Fibroblast of skin of right quadriceps (primary cell): ENCODE measurements at regions not wholly inside any gene's neighbourhood (a gene's known extent, or its start where the extent isn't known, plus 50 kb on each side); places are given as distances from the start of the nearest gene placed in this dataset.
"Not testable (repeated sequence)": the region's sequence is repeated elsewhere in the genome, so short reads cannot be mapped to it uniquely, and the experiment has no call there.

Experiments
- DNase-seq: peaks from one replicate; pipeline ENCODE4 v3.0.0-alpha.2; 2013

DNA sequence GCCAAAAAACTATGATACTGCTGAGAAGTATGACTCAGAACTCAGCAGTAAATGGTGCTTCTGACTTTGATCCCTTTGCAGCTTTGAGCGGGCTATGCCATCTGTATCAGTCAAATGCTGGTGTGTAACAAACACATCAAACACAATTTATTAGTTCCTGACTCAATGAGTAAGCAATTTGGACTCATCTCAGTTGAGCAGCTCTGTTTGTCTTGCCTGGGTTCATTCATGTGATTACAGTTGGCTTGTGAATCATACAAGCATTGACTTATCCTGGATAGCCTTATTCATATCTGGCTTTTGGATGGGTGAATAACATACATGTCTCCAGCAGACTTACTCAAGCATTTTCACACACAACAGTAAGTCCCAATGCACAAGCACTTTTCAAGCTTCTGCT lies 858.8 kb downstream of the METTL15 start:
- peak; percentile 21 for DNase-seq

DNA sequence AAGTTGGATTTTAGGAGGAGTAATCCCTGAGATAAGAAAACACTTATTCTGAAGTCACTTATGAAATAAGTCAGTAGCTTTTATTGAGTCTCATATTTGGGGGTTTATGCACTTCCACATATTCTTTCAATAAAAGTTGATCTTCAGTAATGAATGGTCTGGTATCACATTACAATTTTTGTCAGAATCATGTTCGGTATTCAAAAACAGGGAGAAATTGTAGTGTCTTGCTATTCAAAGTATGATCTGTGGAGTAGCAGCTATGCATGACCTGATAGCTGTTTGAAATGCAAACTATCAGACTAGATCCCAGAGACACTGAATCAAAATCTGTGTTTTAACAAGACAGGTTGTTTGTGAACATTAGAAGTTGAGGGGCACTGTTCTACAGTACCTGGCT lies 857.6 kb downstream of the METTL15 start:
- DNase-seq, result peak; percentile 51

DNA sequence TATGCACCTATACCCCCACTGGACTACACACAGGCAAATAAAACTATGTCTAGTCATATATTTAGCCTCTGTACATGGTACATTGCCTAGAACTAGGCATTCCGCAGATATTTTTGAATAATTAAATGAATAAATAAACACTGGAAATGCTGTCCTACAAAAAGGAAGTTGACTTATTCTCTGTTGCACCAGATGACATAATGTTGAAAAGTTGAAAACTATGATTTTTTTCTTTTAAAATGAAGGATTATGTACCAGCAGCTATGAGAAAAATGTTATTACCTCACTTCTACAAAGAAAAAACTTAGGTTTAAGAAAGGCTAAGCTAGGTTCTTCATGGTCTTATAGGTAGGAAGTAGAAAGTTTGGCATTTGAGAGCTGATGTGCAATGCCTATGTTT lies 856.6 kb downstream of the METTL15 start:
- DNase-seq, result peak; percentile 48

DNA sequence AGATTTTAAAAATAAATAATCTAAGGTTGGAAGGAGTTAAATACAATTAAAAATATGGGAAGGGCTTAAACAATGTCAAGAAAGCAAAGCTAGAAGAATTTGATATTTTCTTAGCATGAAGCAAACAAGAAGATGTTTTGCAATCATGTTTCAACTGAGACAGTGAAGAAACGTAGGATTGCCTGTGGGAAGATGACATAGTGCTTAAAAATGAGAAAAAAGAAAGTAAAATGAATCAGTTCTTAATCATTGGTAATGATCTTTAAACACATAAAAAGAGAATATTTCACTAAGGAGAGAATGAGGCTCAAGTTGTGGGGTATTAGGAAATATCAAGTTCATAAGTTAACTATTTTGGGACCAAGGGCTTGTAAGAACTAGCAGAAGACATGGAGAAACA lies 855.0 kb downstream of the METTL15 start:
- peak; percentile 79 for DNase-seq

DNA sequence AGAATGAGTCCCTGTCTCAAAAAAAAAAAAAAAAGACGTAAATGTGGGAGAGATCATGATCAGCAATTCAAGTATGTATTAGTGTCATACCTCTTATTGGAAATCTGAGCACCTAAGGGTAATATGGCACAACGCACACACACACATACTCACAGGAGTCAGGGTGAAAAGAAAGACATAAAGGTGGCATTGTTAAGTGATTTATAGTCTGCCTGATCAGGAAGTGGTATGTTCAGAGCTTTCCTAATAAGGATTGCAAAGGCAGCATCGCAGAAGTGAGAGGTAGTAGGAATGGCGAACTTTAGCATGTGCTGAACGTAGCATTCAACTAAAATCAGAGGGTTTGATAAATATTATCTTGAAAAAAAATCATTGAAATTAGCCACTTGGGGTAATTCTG lies 854.3 kb downstream of the METTL15 start:
- no peak for DNase-seq

DNA sequence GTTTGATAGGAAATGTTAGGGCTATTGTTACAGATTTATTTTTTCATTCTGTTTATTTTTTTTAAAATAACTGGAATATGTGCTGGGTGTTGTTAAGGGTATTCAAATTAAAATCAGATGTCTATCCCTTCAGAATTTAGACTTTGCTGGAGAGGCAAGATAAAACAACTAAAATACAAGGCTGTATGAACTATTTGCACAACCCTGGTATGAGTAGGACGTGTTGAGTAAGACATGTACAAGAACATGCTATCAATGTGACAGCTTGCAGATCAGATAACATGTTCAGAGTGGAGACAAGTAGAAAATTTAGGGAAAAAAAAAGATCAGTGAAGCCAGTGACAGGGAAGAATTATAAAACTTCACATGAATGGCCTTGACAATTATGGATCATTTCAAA lies 853.5 kb downstream of the METTL15 start:
- peak; percentile 11 for DNase-seq

DNA sequence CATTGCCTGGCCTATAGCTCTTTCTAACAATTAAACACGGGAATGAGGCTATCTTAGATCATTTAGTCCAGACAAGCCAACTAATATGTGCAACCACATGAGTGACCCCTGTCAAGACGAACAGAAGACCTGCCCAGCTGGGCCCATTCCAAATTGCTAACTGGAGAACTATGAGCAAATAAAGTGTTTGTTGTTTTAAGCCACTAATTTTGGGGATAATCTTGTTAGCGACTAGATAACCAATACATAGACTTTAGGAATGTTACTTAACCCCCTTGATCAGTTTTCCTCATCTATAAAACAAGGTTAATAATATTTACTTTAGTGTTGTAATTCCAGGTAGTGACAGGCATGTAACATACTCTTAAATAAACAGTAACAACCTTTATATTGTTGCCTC lies 848.3 kb downstream of the METTL15 start:
- DNase-seq, result no peak

DNA sequence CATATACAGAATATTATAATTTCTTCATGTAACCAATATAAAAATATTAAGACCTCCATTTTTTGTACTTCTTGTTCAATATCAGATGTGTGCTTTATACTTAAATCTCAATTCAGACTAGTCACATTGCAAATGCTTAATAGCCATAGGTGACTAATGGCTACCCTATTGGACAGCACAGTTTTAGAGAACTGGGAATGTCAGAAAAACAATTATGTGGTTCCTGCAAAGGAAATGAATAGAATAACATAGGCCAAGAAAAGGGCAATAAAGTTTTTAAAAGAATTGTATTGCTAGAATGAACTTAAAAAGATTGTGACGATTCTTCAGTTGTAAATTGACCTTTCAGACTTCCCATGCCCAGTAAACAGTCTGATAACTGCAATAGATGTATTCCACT lies 843.0 kb downstream of the METTL15 start:
- DNase-seq, result no peak

DNA sequence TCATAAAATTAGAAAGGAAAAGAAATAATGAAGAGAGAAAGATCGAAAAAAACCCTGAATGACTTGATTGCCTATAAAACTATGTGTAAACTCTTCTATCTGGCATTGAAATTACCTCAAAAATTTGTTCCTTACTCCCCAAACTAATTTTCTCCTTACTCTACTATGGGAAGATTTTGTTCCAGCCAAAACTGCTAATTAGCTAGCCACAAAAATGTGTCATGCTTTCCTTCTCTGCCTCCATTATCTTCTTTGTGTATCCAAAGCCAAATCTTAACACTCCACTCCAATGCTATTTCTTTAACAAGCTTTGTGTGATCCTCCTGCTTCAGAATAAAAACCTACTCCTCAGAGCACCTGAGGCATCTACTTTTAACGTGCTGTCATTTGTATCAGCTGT lies 831.2 kb downstream of the METTL15 start:
- peak; percentile 26 for DNase-seq

DNA sequence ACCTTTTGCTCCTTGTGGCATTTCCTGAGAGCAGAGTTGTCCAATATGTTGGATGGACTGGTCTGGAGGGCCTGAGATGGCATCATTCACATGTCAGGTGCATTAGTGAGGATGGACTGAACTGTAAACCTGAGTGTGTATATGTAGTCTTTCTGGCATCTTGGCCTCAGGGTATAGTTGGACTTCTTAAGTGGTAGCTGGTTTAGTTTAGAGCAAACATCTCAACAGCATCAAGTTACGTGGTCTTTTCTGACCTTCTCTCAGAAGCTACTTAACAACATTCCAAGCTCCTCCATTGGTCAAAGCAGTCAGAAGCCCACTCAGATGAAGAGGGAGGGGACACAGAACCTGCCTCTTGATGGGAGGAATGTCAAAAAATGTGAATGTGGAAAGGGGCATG lies 829.9 kb downstream of the METTL15 start:
- no peak for DNase-seq

DNA sequence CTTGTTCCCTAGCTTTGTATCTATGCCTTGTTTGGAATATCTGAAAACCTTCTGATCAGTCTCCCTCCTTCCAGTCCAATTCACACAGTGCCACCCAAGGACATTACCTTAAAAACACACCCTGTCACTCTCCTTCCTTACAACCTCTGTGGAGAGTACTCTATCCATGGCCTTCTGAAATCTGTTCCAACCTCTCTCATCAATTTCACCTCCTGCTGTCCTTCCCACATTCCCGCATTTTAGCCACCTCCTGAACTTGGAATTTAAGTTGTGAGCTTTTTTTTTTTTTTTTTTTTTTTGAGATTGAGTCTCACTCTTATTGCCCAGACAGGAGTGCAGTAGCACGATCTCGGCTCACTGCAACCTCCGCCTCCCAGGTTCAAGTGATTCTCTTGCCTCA lies 824.8 kb downstream of the METTL15 start:
- no peak for DNase-seq

DNA sequence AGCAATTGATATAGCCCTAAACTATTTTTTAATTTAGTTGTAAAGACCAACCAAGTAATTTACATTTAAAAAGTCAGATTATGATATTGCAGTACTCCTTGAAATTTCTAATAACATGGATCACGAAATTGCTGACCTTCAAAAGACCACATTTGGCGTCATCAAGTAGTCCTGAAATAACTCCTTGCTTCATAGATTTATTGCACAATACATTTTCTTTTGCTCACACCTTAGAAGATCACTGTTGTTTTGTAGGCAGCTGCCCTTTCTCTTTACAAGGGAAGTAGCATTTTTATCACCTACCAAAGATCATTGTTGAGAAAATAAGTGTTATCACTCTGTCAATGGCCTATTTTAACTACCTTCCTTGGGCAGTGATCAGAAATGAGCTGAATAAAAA lies 815.8 kb downstream of the METTL15 start:
- no peak for DNase-seq

DNA sequence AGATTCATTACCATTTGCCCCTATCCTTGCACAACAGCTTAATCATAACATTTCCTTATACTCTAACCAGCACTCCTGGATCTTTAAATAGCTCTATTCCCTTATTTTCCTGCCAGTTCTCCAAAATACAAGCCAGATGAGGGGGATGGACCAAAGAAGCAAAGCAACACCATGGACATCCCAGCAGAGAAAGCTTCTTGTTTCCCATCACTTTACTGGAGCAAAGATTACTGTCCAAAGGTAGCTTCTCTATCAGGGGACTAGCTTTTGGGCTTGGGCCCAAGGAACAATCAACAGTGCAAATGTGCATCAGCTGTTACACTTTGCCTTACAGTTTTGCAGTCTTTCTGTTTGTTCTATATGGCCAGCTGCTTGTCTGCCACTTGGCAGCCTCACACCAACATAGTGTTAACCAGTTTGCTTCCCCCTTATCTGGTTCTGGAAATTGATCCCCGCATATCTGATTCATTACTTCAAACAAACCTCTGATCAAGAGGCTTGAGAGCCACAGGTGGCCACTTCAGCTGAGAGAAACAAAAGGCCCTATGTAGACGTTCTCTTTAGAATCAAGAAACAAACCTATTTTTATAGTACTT lies 814.3 kb downstream of the METTL15 start:
- DNase-seq, result no peak

DNA sequence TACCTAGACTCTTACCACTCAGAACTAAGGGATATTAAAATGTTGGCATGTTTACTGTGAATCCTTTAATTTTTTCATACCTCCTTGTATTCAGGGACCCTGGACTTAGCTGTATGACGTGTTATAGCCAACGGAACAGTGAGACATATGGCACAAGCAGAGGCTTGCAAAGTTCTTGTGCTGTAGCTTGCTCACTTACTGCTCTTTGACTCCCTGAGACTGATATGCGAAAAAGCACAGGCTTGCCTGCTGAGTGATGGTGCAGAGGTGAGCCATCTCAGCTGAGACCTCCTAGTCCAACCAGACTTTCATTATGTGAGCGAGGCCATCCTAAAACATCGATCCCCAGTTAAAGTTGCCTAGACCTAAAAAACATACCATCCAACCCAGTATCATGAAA lies 811.0 kb downstream of the METTL15 start:
- no peak for DNase-seq

DNA sequence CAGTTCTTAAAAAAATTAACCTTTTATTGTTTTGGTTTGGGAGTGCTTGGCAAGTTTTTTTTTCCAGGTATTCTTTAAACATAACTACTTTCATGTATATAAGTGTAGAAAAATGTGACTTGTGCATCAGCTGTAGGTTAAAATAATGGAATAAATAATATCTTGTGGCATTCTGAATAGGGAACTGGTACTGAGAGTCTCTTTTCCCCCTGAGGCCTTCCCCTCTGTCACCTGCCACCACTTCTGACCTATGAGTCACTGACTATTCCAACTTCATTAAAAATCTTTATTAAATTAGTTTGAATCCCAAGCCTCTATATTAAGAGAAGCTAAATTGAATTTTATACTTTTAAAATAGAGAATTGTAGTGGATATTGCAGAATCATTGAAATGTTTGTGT lies 805.7 kb downstream of the METTL15 start:
- no peak for DNase-seq

DNA sequence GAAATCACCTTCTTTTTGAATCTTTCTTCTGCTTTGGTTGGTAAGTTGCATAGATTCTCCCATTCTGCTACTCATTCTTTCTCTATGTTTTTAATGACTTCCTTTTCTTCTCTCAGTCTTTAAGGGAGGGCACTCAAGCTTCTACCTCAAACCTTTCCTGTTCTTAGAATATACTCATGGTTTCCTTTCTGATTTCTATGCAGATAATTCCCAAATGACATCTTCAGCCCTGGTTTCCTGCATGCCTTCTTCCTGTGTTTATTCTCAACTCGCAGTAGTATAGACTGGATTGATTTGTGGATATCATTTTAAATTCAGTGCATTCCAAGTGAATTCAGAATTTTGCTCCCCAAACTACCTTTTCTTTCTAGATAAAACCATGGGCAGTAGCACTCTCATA lies 803.6 kb downstream of the METTL15 start:
- no peak for DNase-seq

DNA sequence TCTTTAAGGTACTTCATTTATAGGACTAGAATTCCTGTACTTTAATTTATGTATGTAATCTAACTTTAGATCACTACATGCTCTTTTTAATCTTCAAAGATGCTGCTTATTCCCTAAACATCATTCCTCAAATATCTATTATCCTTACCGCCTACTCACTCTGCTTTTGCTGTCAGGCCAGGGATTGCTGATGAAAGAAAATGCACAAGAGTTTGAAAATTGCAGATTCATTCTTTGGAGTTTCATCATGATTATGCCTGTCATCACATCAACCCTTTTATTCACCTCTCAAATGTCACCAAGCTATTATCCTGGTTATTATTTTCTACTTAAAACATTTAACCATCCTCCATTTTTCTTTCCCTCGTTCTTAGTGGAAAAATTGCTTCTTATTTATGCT lies 802.7 kb downstream of the METTL15 start:
- peak; percentile 22 for DNase-seq

DNA sequence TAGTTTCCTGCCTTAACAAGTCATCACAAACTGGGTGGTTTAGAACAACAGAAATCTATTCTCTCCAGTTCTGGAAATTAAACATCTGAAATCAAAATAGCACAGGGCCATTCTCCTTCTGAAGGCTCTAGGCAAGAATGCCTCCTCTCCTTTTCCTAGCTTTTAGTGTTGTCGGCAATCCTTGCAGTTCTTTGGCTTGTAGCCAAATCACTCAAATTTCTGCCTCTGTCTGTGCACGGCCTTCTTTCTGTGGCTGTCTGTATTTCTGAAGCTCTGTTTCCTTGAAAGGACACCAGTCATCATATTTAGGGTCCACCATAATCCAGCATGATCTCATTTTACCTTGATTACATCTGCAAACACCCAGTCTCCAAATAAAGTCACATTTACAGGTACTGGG lies 795.5 kb downstream of the METTL15 start:
- no peak for DNase-seq

DNA sequence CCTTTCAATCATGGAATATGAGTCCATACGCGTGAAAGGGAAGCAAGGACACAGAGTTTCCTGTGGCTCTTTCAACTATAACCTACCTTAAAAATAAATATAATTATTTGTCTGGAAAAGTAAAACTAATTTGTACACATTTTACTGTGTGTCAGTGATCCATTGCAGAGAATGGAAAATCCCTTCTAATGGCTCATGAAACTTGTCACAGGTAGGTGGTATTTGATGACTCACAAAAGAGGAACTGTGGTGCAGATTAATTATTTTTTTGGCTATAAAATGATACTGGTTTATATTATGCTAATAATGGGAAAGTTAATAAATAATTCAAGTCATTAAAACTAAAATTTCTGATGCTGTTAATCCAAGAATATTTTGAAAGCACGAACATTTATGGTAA lies 792.2 kb downstream of the METTL15 start:
- DNase-seq, result no peak

DNA sequence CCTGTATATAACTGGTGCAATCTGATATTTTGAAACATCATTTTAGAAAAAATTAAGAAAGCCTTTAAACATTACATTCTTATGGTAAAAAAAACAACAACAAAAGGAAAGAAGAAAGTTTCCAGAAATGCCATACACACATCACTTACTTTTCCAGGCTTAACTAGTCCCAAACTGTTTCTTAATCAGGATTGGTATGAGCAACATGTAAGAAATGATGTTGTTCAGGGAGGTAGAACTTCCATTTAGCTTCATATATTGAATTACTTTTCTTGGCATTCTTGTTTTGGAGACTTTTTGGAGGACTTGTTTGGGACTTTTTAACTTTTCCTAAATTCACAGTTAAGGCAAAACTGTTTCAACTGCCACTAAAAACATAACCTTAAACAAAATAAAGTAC lies 791.5 kb downstream of the METTL15 start:
- no peak for DNase-seq

DNA sequence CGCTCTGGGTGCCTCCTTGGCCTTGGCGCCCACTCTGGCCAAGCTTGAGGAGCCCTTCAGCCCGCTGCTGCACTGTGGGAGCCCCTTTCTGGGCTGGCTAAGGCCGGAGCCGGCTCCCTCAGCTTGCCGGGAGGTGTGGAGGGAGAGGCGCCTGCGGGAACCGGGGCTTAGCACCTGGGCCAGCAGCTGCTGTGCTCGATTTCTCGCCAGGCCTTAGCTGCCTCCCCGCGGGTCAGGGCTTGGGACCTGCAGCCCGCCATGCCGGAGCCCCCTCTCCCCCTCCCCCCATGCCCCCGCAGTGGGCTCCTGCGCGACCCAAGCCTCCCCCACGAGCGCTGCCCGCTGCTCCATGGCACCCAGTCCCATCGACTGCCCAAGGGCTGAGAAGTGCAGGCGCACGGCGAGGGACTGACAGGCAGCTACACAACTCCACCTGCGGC lies 782.4 kb downstream of the METTL15 start:
- DNase-seq, result not testable (repeated sequence)

DNA sequence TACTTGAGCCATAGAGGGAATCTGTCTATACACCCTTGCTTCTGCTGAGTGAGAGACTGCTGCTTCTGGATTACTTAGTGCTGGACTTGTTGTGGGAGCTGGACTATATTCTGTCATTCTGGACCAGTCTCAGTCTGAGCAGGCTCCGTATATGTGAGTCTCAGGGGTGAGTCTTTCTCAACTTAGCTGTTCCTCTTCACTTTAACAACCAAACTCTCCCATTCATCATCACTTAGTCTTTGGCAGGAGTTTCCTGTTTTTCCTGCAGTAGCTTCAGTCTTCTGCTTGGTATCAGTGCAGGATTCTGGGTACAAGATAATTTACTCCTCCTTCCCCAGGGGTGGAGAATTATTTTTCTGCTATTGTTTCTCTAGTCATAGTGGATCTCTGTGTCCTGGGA lies 779.5 kb downstream of the METTL15 start:
- no peak for DNase-seq

DNA sequence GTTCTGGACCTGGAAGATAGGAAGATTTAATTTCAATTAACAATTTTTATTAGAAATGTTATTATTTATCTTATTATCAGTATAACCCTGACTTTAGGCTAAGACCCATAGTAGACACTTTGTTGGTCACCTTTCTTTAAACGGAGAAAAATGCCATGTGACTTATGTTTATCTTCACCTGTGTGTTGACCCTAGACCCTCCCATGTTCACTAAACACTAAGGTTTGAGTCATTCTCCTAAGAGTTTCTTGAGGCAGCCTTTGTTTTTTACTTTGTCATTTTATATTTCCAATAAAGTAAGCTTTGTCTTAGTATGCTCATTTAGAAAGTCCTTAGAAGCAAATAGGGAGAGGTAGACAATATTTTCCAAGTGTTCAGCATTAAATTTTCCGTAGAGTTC lies 771.7 kb downstream of the METTL15 start:
- DNase-seq, result no peak

DNA sequence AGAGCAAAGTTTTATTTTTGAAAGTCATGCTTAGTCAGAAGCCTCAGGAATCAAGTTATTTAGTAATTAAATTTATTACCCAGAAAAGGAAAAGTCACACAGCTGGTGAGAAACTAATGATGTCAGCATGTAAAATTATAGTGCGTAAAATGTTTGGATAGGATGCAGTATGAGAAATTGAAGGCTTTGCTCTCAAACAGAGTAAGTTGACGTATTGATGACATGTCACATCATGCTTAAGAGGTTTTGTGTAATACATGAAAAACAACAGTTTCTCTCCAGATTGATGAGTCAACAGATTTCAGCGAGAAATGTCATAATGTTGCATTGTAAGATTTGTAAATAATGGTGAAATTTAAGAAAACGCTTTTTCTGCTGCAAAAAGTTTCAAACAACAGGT lies 769.8 kb downstream of the METTL15 start:
- peak; percentile 40 for DNase-seq

DNA sequence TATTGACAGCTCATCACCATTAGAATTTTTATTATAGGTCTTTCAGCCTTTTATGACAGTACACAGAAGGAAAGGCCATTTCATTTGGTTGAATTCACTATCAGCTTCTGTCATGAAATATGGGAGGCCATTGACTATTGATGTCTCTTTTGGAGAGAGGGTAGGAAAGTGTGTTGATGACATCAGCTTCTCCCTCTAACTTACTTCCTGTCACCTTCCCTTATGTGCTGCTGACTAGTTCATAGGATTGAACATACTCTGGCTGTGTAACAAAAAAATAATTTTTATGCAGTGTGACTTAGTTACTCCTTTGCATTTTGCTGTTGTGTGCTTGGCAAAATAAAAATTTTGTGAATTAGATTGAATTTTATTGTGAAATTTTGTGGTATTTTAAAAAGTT lies 769.2 kb downstream of the METTL15 start:
- DNase-seq, result peak; percentile 6

DNA sequence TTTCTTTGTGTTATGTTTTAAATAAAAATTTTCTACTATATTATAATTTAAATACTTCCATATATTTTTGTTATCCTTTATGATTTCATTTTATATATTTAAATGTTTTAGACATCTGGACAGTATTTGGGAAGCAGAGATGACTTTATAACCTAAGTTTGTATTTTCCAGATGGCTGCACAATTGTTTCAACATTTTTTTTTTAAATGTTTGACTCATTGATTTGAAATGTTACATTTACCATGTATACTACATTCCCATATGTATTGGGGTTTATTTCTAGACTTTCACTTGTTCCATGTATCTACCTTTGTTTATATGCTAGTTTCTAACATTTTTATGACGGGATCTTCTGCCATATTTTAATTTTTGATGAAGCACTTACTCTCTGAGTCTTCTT lies 766.5 kb downstream of the METTL15 start:
- DNase-seq, result peak; percentile 9
